H1 (cell line): ENCODE measurements at regions not wholly inside any gene's neighbourhood (a gene's known extent, or its start where the extent isn't known, plus 50 kb on each side); places are given as distances from the start of the nearest gene placed in this dataset.

ENCODE experiments used
- CTCF ChIA-PET: fragments of 300-600 bp; sonication (Branson Sonifier 250); formaldehyde crosslinking; loops from one replicate; lab custom pipeline; 2021; ENCODE audit not compliant: partially characterized antibody; lab: Charles Lee
- POLR2A ChIA-PET: fragments of 300-600 bp; sonication (Branson Sonifier 250); formaldehyde crosslinking; loops from one replicate; lab custom pipeline; 2021; ENCODE audit warnings: inconsistent platforms; ENCODE audit not compliant: partially characterized antibody; lab: Charles Lee
- DNase-seq, 2 experiments: peaks; one replicate each; pipeline versions ENCODE4 v3.0.0 to v3.0.0-alpha.2; 2010 to 2022; ENCODE audit warnings: low spot score in 2 of 2, low read depth in 1 of 2, mixed read lengths in 1 of 2
- FAIRE-seq: peaks from 2 replicates; lab custom pipeline; 2011; peaks lifted over from hg19 to GRCh38; lab: Jason Lieb, UNC
- H2AFZ ChIP-seq: 2 replicates; pipeline ENCODE4 v1.8.1; 2012; ENCODE audit warnings: low read length, inconsistent platforms
- H2AK5ac ChIP-seq: 2 replicates; pipeline ENCODE4 v1.6.1; 2013; ENCODE audit warnings: low read depth, low read length
- H2BK120ac ChIP-seq: replicated peaks from 2 replicates; pipeline ENCODE3; 2013; ENCODE audit warnings: low read depth, low read length, inconsistent platforms
- H2BK12ac ChIP-seq: 2 replicates; pipeline ENCODE4 v1.6.1; 2013; ENCODE audit warnings: low read depth, low read length
- H2BK15ac ChIP-seq: 2 replicates; pipeline ENCODE4 v1.6.1; 2013; ENCODE audit warnings: low read length
- H2BK20ac ChIP-seq: 2 replicates; pipeline ENCODE4 v1.6.1; 2013; ENCODE audit warnings: low read length
- H2BK5ac ChIP-seq: 2 replicates; pipeline ENCODE4 v1.6.1; 2013; ENCODE audit warnings: low read depth, low read length
- H3K14ac ChIP-seq: 2 replicates; pipeline ENCODE4 v1.6.1; 2013; ENCODE audit warnings: inconsistent platforms; ENCODE audit not compliant: insufficient read length
- H3K18ac ChIP-seq: 2 replicates; pipeline ENCODE4 v1.6.1; 2013; ENCODE audit warnings: low read length; ENCODE audit errors: extremely low read depth
- H3K23ac ChIP-seq: 2 replicates; pipeline ENCODE4 v1.6.1; 2013; ENCODE audit warnings: inconsistent platforms; ENCODE audit not compliant: insufficient read length
- H3K23me2 ChIP-seq: 2 replicates; pipeline ENCODE4 v1.6.1; 2013; ENCODE audit warnings: low read depth, low read length
- H3K27ac ChIP-seq: 2 replicates; pipeline ENCODE4 v1.6.1; 2011; ENCODE audit warnings: low read depth, low read length, inconsistent platforms
- H3K27me3 ChIP-seq, 4 experiments: replicated peaks in 1 of 4; 1 replicate in 1 of 4; 2 replicates in 3 of 4; pipeline versions ENCODE4 v1.6.1 to v1.8.1; 2011 to 2013; ENCODE audit warnings: low read length in 3 of 4, mild to moderate bottlenecking in 3 of 4, inconsistent platforms in 2 of 4, mixed read lengths in 2 of 4, moderate library complexity in 1 of 4; ENCODE audit not compliant: control insufficient read depth in 3 of 4, insufficient read depth in 3 of 4; ENCODE audit errors: extremely low read depth in 1 of 4
- H3K36me3 ChIP-seq, 4 experiments: 2 replicates each; pipeline versions ENCODE4 v1.6.1 to v1.8.1; 2011 to 2013; ENCODE audit warnings: mild to moderate bottlenecking in 4 of 4, low read length in 3 of 4, moderate library complexity in 2 of 4, control low read depth in 1 of 4, inconsistent platforms in 1 of 4; ENCODE audit not compliant: insufficient read depth in 4 of 4, control insufficient read depth in 2 of 4
- H3K4ac ChIP-seq: replicated peaks from 2 replicates; pipeline ENCODE3; 2013; ENCODE audit warnings: low read length, low read depth, mixed read lengths, inconsistent platforms; ENCODE audit not compliant: insufficient read length
- H3K4me1 ChIP-seq, 4 experiments: replicated peaks in 1 of 4; 1 replicate in 1 of 4; 2 replicates in 3 of 4; pipeline versions ENCODE4 v1.6.1 to v1.8.1; 2011 to 2013; ENCODE audit warnings: low read length in 3 of 4, inconsistent platforms in 2 of 4, mixed read lengths in 1 of 4; ENCODE audit not compliant: insufficient read depth in 4 of 4, control insufficient read depth in 3 of 4
- H3K4me2 ChIP-seq, 2 experiments: 2 replicates each; pipeline versions ENCODE4 v1.6.1 to v1.8.1; 2011 to 2013; ENCODE audit warnings: low read depth in 2 of 2, low read length in 2 of 2, control low read depth in 1 of 2, inconsistent platforms in 1 of 2, mild to moderate bottlenecking in 1 of 2; ENCODE audit not compliant: insufficient read depth in 1 of 2
- H3K4me3 ChIP-seq, 4 experiments: fragments of 200-600, 300-600 bp in 1 of 4; sonication (generic), shearing (Covaris generic), sonication (Bioruptor Twin) in 1 of 4; 2 replicates each; pipeline versions ENCODE4 v1.5.1 to v1.8.1; 2011 to 2016; ENCODE audit warnings: low read length in 4 of 4, low read depth in 3 of 4, control low read depth in 2 of 4, inconsistent platforms in 2 of 4, mild to moderate bottlenecking in 2 of 4, mixed read lengths in 1 of 4, moderate library complexity in 1 of 4; ENCODE audit not compliant: insufficient read depth in 2 of 4; ENCODE audit errors: extremely low read depth in 1 of 4
- H3K56ac ChIP-seq: replicated peaks from 2 replicates; pipeline ENCODE3; 2013; ENCODE audit warnings: low read depth, mild to moderate bottlenecking, mixed read lengths, low read length, inconsistent platforms; ENCODE audit not compliant: insufficient read length
- H3K79me1 ChIP-seq: 2 replicates; pipeline ENCODE4 v1.6.1; 2013; ENCODE audit warnings: low read depth, low read length, control low read depth
- H3K79me2 ChIP-seq, 2 experiments: 2 replicates each; pipeline versions ENCODE4 v1.6.1 to v1.8.1; 2012 to 2013; ENCODE audit warnings: low read length in 2 of 2, mild to moderate bottlenecking in 2 of 2, inconsistent platforms in 1 of 2; ENCODE audit not compliant: insufficient read depth in 2 of 2, control insufficient read depth in 1 of 2
- H3K9ac ChIP-seq, 4 experiments: replicated peaks in 1 of 4; 1 replicate in 1 of 4; 2 replicates in 3 of 4; pipeline versions ENCODE4 v1.6.1 to v1.8.1; 2011 to 2013; ENCODE audit warnings: low read depth in 3 of 4, low read length in 3 of 4, control low read depth in 2 of 4, mild to moderate bottlenecking in 2 of 4, moderate library complexity in 2 of 4, inconsistent platforms in 1 of 4; ENCODE audit errors: extremely low read depth in 1 of 4
- H3K9me3 ChIP-seq, 2 experiments: 2 replicates each; pipeline versions ENCODE4 v1.6.1 to v1.8.1; 2012 to 2013; ENCODE audit warnings: mild to moderate bottlenecking in 2 of 2, moderate library complexity in 2 of 2, control low read depth in 1 of 2, inconsistent platforms in 1 of 2, low read depth in 1 of 2, low read length in 1 of 2, mixed read lengths in 1 of 2; ENCODE audit not compliant: insufficient read depth in 2 of 2
- H4K20me1 ChIP-seq, 2 experiments: replicated peaks in 1 of 2; 2 replicates each; pipeline versions ENCODE3 to v1.8.1; 2011 to 2013; ENCODE audit warnings: inconsistent platforms in 2 of 2, low read length in 2 of 2, mild to moderate bottlenecking in 1 of 2; ENCODE audit not compliant: insufficient read depth in 2 of 2, control insufficient read depth in 1 of 2
- H4K5ac ChIP-seq: 2 replicates; pipeline ENCODE4 v1.6.1; 2013; ENCODE audit warnings: low read length, low read depth, mixed read lengths, inconsistent platforms; ENCODE audit not compliant: insufficient read length
- H4K8ac ChIP-seq: 2 replicates; pipeline ENCODE4 v1.8.0; 2013; ENCODE audit warnings: mild to moderate bottlenecking, moderate library complexity, low read length, inconsistent platforms; ENCODE audit not compliant: insufficient read depth; ENCODE audit errors: extremely low read depth
- H4K91ac ChIP-seq: replicated peaks from 2 replicates; pipeline ENCODE3; 2013; ENCODE audit warnings: low read length, mixed read lengths, inconsistent platforms; ENCODE audit not compliant: insufficient read length
- CHD1 ChIP-seq: IDR thresholded peaks from 2 replicates; pipeline ENCODE4 v1.6.1; 2012; ENCODE audit warnings: low read depth, low read length, improper control_type of control experiment
- EZH2 ChIP-seq: fragments of 200-600 bp; sonication (generic); IDR thresholded peaks from 2 replicates; pipeline ENCODE4 v1.7.1; 2012; ENCODE audit warnings: low read depth, mild to moderate bottlenecking, moderate library complexity, low read length, inconsistent platforms; ENCODE audit not compliant: severe bottlenecking
- PHF8 ChIP-seq: fragments of 200-600 bp; sonication (generic); conservative IDR thresholded peaks from 2 replicates; pipeline ENCODE4 v1.7.1; 2012; ENCODE audit warnings: low read depth, mild to moderate bottlenecking, inconsistent platforms, low read length, moderate library complexity
- POU5F1 ChIP-seq: IDR thresholded peaks from 2 replicates; pipeline ENCODE4 v1.6.1; 2011; ENCODE audit warnings: low read depth, mild to moderate bottlenecking, low read length, moderate library complexity
- RAD21 ChIP-seq, 2 experiments: IDR thresholded peaks in 1 of 2; conservative IDR thresholded peaks in 1 of 2; 2 replicates each; pipeline ENCODE4 v1.6.1; 2011; ENCODE audit warnings: low read depth in 2 of 2, low read length in 2 of 2, improper control_type of control experiment in 1 of 2, inconsistent platforms in 1 of 2, mild to moderate bottlenecking in 1 of 2, moderate library complexity in 1 of 2
- WGBS, 2 experiments: shearing (Covaris generic) in 1 of 2; methylation state at CpG; one replicate each; pipeline versions ENCODE4 v1.1.6 to v1.1.7; 2013 to 2015; ENCODE audit warnings: low lambda C conversion rate in 2 of 2, mixed read lengths in 2 of 2, inconsistent platforms in 1 of 2, low coverage in 1 of 2, missing lambda C conversion rate in 1 of 2; ENCODE audit not compliant: insufficient replicate concordance in 2 of 2, insufficient coverage in 1 of 2, insufficient read length in 1 of 2; ENCODE audit errors: extremely low coverage in 1 of 2, missing lambda C conversion rate in 1 of 2; 5-methylcytosine and 5-hydroxymethylcytosine counted together

GRCh38 chr17:77070888-77071279 is 69.9 kb upstream of the SEC14L1 start:
- DNase-seq (no peak), FAIRE-seq (no peak)
- no peak overlapping the region for H2BK20ac ChIP-seq
- H3K23ac ChIP-seq: no peak overlapping the region
- ChIA-PET POLR2A (no interaction called here), CTCF (interaction anchor here (1.0 to 6.5 kb wide), 3 partner anchors 13 to 15 kb away, joined by 3 to 83 read pairs (median 3); no protein-coding TSS in a partner anchor)
- no peak overlapping the region for H3K14ac ChIP-seq
- no peak for TF ChIP-seq EZH2
- TF ChIP-seq RAD21 (IDR thresholded peaks at IDR 0.05 in 1 of 2, conservative IDR thresholded peaks at IDR 0.05 in 1 of 2; ENCODE audit: low read depth in 2 of 2, low read length in 2 of 2): no peak
- TF ChIP-seq CHD1: no peak
- TF ChIP-seq POU5F1: no peak
- TF ChIP-seq PHF8: no peak
- no peaks in the 10 kb centered on the region for H3K36me3 ChIP-seq
- no peak overlapping the region for H3K27ac ChIP-seq
- H2BK5ac ChIP-seq: no peak overlapping the region
- H2AK5ac ChIP-seq: no peak overlapping the region
- 85% methylated on average over 5 of the region's 6 CpGs; no CpG with 5 or more reads in 1 of the 2 experiments for WGBS, 2 experiments
- no peak overlapping the region for H4K5ac ChIP-seq
- H4K8ac ChIP-seq: no peak overlapping the region
- no peak overlapping the region for H2BK120ac ChIP-seq
- H3K4me2 ChIP-seq: no peak overlapping the region
- no peak overlapping the region for H3K9ac ChIP-seq
- H3K79me2 ChIP-seq: no peaks in the 10 kb centered on the region
- H3K18ac ChIP-seq: no peak overlapping the region
- no peaks in the 10 kb centered on the region for H3K79me1 ChIP-seq
- no peak overlapping the region for H2BK15ac ChIP-seq
- no peaks in the 10 kb centered on the region for H4K20me1 ChIP-seq
- no peaks in the 10 kb centered on the region for H3K9me3 ChIP-seq
- H4K91ac ChIP-seq: no peak overlapping the region
- no peaks in the 10 kb centered on the region for H3K23me2 ChIP-seq
- H2BK12ac ChIP-seq: no peak overlapping the region
- H3K4ac ChIP-seq: no peak overlapping the region
- no peak overlapping the region for H3K4me3 ChIP-seq
- no peak overlapping the region for H3K56ac ChIP-seq
- H2AFZ ChIP-seq: no peak overlapping the region
- H3K27me3 ChIP-seq: no peaks in the 10 kb centered on the region
- H3K4me1 ChIP-seq: peaks cover 0 to 3% (median 0%) of the 10 kb centered on the region in 4 experiments; a peak in 3 of 7 replicates
